IMR-90 (cell line): ENCODE measurements at regions not wholly inside any gene's neighbourhood (a gene's known extent, or its start where the extent isn't known, plus 50 kb on each side); places are given as distances from the start of the nearest gene placed in this dataset.

Source experiments
- ATAC-seq: fragments of 200-7000 bp; cut with Tn5 transposase; 2 replicates; pipeline ENCODE4 v1.9.1; 2020; ENCODE audit warnings: low read depth, mild to moderate bottlenecking, moderate library complexity
- BruUV-seq: library from RNA; stranded (reverse); fragments of 400-500 nt; replicated peaks from 2 replicates; lab custom pipeline; 2021; lab: Mats Ljungman, UMichigan
- CTCF ChIA-PET: fragments of 300-600 bp; formaldehyde crosslinking; extraction: SDS; loops from one replicate; lab custom pipeline; 2021; ENCODE audit warnings: antibody characterized with exemption; lab: Yijun Ruan, JAX
- POLR2A ChIA-PET: fragments of 300-600 bp; sonication (Branson Sonifier 250); formaldehyde crosslinking; loops from one replicate; lab custom pipeline; 2022; ENCODE audit warnings: antibody characterized with exemption; ENCODE audit not compliant: unreplicated experiment; lab: Charles Lee
- DNase-seq: peaks from one replicate; pipeline ENCODE4 v3.0.0; 2013
- H2AFZ ChIP-seq: replicated peaks from 2 replicates; pipeline ENCODE3; 2013; ENCODE audit warnings: low read length, mild to moderate bottlenecking; ENCODE audit not compliant: poor library complexity
- H2AK5ac ChIP-seq: 2 replicates; pipeline ENCODE4 v1.6.1; 2013; ENCODE audit warnings: low read depth, low read length, inconsistent platforms
- H2AK9ac ChIP-seq: replicated peaks from 2 replicates; pipeline ENCODE3; 2013; ENCODE audit warnings: mild to moderate bottlenecking, low read depth, low read length, moderate library complexity; ENCODE audit not compliant: poor library complexity
- H2BK120ac ChIP-seq: 2 replicates; pipeline ENCODE4 v1.6.1; 2013; ENCODE audit warnings: low read depth, low read length, inconsistent platforms
- H2BK15ac ChIP-seq: 3 replicates; pipeline ENCODE4 v1.6.1; 2013; ENCODE audit warnings: low read depth, low read length, inconsistent platforms
- H2BK20ac ChIP-seq: 2 replicates; pipeline ENCODE4 v1.6.1; 2013; ENCODE audit warnings: low read depth, mild to moderate bottlenecking, inconsistent platforms, low read length, moderate library complexity
- H2BK5ac ChIP-seq: 2 replicates; pipeline ENCODE4 v1.6.1; 2013; ENCODE audit warnings: mild to moderate bottlenecking, low read depth, low read length, inconsistent platforms; ENCODE audit not compliant: poor library complexity, severe bottlenecking
- H3K14ac ChIP-seq: replicated peaks from 2 replicates; pipeline ENCODE4 v1.6.1; 2013; ENCODE audit warnings: low read depth, low read length, inconsistent platforms
- H3K18ac ChIP-seq: 2 replicates; pipeline ENCODE4 v1.6.1; 2013; ENCODE audit warnings: low read depth, low read length, control low read depth
- H3K23ac ChIP-seq: 2 replicates; pipeline ENCODE4 v1.6.1; 2013; ENCODE audit warnings: low read depth, low read length, inconsistent platforms
- H3K27ac ChIP-seq: 2 replicates; pipeline ENCODE4 v1.5.1; 2013; ENCODE audit warnings: mild to moderate bottlenecking, control low read depth, low read length; ENCODE audit not compliant: insufficient read depth
- H3K27me3 ChIP-seq: 2 replicates; pipeline ENCODE4 v1.6.1; 2013; ENCODE audit warnings: low read length; ENCODE audit not compliant: control insufficient read depth, insufficient read depth
- H3K36me3 ChIP-seq: 2 replicates; pipeline ENCODE4 v1.6.1; 2013; ENCODE audit warnings: low read length, mixed read lengths; ENCODE audit not compliant: control insufficient read depth, insufficient read depth
- H3K4ac ChIP-seq: 2 replicates; pipeline ENCODE4 v1.6.1; 2013; ENCODE audit warnings: low read depth, low read length, inconsistent platforms
- H3K4me1 ChIP-seq: 2 replicates; pipeline ENCODE4 v1.6.1; 2013; ENCODE audit warnings: low read length, mixed read lengths; ENCODE audit not compliant: control insufficient read depth, insufficient read depth
- H3K4me2 ChIP-seq: 2 replicates; pipeline ENCODE4 v1.6.1; 2013; ENCODE audit warnings: low read depth, mild to moderate bottlenecking, control low read depth, low read length, moderate library complexity
- H3K4me3 ChIP-seq: 2 replicates; pipeline ENCODE4 v1.5.1; 2013; ENCODE audit warnings: low read depth, mild to moderate bottlenecking, control low read depth, low read length, moderate library complexity; ENCODE audit not compliant: insufficient read depth
- H3K56ac ChIP-seq: 2 replicates; pipeline ENCODE4 v1.6.1; 2013; ENCODE audit warnings: low read length, inconsistent platforms; ENCODE audit not compliant: insufficient read depth; ENCODE audit errors: extremely low read depth
- H3K79me1 ChIP-seq, 2 experiments: 2 replicates each; pipeline ENCODE4 v1.6.1; 2013; ENCODE audit warnings: low read length in 2 of 2, inconsistent platforms in 1 of 2, low read depth in 1 of 2
- H3K9ac ChIP-seq: 2 replicates; pipeline ENCODE4 v1.6.1; 2013; ENCODE audit warnings: low read depth, low read length, control low read depth
- H3K9me1 ChIP-seq: 2 replicates; pipeline ENCODE4 v1.6.1; 2013; ENCODE audit warnings: low read length, inconsistent platforms; ENCODE audit not compliant: insufficient read depth
- H3K9me3 ChIP-seq: 2 replicates; pipeline ENCODE4 v1.6.1; 2013; ENCODE audit warnings: low read length; ENCODE audit not compliant: control insufficient read depth, insufficient read depth
- H4K20me1 ChIP-seq: 2 replicates; pipeline ENCODE4 v1.6.1; 2013; ENCODE audit warnings: low read length, inconsistent platforms; ENCODE audit not compliant: insufficient read depth
- H4K5ac ChIP-seq: 2 replicates; pipeline ENCODE4 v1.6.1; 2013; ENCODE audit warnings: mild to moderate bottlenecking, low read depth, low read length, control low read depth
- H4K8ac ChIP-seq, 2 experiments: 2 replicates each; pipeline ENCODE4 v1.6.1; 2013; ENCODE audit warnings: low read depth in 2 of 2, low read length in 2 of 2, control low read depth in 1 of 2, inconsistent platforms in 1 of 2
- H4K91ac ChIP-seq: 2 replicates; pipeline ENCODE4 v1.6.1; 2013; ENCODE audit warnings: low read depth, low read length, inconsistent platforms; ENCODE audit not compliant: insufficient read depth
- BHLHE40 ChIP-seq: fragments of 150-350 bp; IDR thresholded peaks from 2 replicates; pipeline ENCODE4 v1.6.1; 2016; ENCODE audit warnings: mild to moderate bottlenecking, low read depth, low read length
- CEBPB ChIP-seq: IDR thresholded peaks from 2 replicates; pipeline ENCODE4 v1.6.1; 2012; ENCODE audit warnings: low read depth, low read length, improper control_type of control experiment
- CHD1 ChIP-seq: IDR thresholded peaks from 2 replicates; pipeline ENCODE4 v1.6.1; 2012; ENCODE audit warnings: low read depth, low read length, improper control_type of control experiment
- FOS ChIP-seq: fragments of 150-350 bp; IDR thresholded peaks from 2 replicates; pipeline ENCODE4 v1.6.1; 2016; ENCODE audit warnings: low read depth, low read length
- MAFK ChIP-seq: IDR thresholded peaks from 2 replicates; pipeline ENCODE4 v1.6.1; 2012; ENCODE audit warnings: low read depth, low read length, improper control_type of control experiment
- MAZ ChIP-seq: IDR thresholded peaks from 2 replicates; pipeline ENCODE4 v1.6.1; 2012; ENCODE audit warnings: low read depth, mild to moderate bottlenecking, low read length, improper control_type of control experiment, moderate library complexity, borderline replicate concordance
- MXI1 ChIP-seq: IDR thresholded peaks from 2 replicates; pipeline ENCODE4 v1.6.1; 2012; ENCODE audit warnings: low read depth, mild to moderate bottlenecking, low read length, moderate library complexity, borderline replicate concordance
- NFE2L2 ChIP-seq: fragments of 150-350 bp; IDR thresholded peaks from 2 replicates; pipeline ENCODE4 v1.6.1; 2016; ENCODE audit warnings: low read depth, mild to moderate bottlenecking, low read length
- POLR2A ChIP-seq: IDR thresholded peaks from 2 replicates; pipeline ENCODE4 v1.6.1; 2012; ENCODE audit warnings: mild to moderate bottlenecking, low read depth, low read length
- RAD21 ChIP-seq: IDR thresholded peaks from 2 replicates; pipeline ENCODE4 v1.6.1; 2012; ENCODE audit warnings: low read length, improper control_type of control experiment
- RCOR1 ChIP-seq: IDR thresholded peaks from 2 replicates; pipeline ENCODE4 v1.6.1; 2012; ENCODE audit warnings: mild to moderate bottlenecking, low read length, improper control_type of control experiment; ENCODE audit not compliant: insufficient replicate concordance
- RFX5 ChIP-seq: IDR thresholded peaks from 2 replicates; pipeline ENCODE4 v1.8.0; 2012; ENCODE audit warnings: low read depth, mild to moderate bottlenecking, low read length, moderate library complexity
- SMC3 ChIP-seq: fragments of 150-350 bp; IDR thresholded peaks from 2 replicates; pipeline ENCODE4 v1.6.1; 2016; ENCODE audit warnings: low read depth, mild to moderate bottlenecking, antibody characterized with exemption, low read length, moderate library complexity
- WGBS, 2 experiments: methylation state at CpG; one replicate each; pipeline versions ENCODE4 v1.1.5 to v1.1.7; 2013; ENCODE audit warnings: missing lambda C conversion rate in 2 of 2; ENCODE audit not compliant: insufficient read length in 1 of 2; ENCODE audit errors: extremely low coverage in 2 of 2; 5-methylcytosine and 5-hydroxymethylcytosine counted together
- dilution Hi-C: fragments of 300-500 bp; cut with HindIII; formaldehyde crosslinking; loops from one replicate; pipeline ENCODE4 v1.14.3; 2018; ENCODE audit warnings: low sequenced_read_pairs; ENCODE audit not compliant: unreplicated experiment
- in situ Hi-C: fragments of 300-500 bp; cut with MboI; formaldehyde crosslinking; loops from 3 replicates; pipeline ENCODE4 v1.14.3; 2019; ENCODE audit warnings: low sequenced_read_pairs, inconsistent platforms, mixed read lengths
- intact Hi-C: fragments of 100-400 bp; cut with micrococcal nuclease; formaldehyde crosslinking; loops from 2 replicates; pipeline ENCODE4 v1.10.0; 2022
- TF ChIP-seq, protein P1 (sequence below): conservative IDR thresholded peaks from 2 replicates; pipeline ENCODE4 v1.5.1; 2012; ENCODE audit warnings: mild to moderate bottlenecking, low read depth, low read length, improper control_type of control experiment
- TF ChIP-seq, protein P2 (sequence below): fragments of 150-350 bp; IDR thresholded peaks from 2 replicates; pipeline ENCODE4 v1.6.1; 2017; ENCODE audit warnings: mild to moderate bottlenecking, antibody characterized with exemption, low read length, low read depth
- TF ChIP-seq, protein P3 (sequence below): fragments of 150-350 bp; IDR thresholded peaks from 2 replicates; pipeline ENCODE4 v1.6.1; 2016; ENCODE audit warnings: low read depth, mild to moderate bottlenecking, low read length, moderate library complexity, borderline replicate concordance

DNA sequence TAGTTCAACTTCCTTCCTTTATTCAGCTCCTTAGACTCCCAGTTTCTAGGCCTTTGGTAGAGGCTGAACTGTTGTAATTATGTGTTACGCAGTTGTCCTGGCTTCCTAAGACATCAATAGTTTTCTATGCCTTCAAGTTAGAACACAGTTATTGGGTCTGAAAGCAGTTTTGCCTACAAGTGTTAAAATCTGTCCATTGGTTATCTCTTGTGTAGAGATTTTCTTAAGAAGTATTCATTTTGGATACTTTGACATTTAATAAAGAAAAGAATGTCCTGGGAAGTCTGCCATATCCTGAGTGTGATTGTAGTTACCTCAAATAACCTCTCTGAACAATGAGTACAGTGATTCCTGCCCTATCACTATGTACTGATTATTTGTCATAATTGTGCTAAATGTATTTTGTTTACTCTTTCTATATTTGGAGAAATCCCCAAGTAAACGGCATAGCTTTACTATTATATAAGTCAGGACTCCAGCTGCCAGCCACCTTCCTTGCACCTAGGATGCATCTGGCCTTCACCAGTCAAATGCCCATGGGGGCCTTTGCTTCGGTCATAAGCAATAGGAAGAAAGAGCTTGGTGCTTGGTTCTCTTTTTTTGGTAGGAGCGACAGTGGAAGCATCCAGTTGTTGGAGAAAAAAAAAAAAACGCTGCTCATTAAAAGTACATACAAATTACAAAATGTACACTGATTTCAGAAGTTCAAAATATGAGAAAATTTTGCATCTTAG lies 449.5 kb upstream of the PKDCC start:
- Histone ChIP-seq H3K18ac (no peak overlapping the region), H4K8ac (no peak overlapping the region), H2BK20ac (no peak overlapping the region), H4K5ac (no peak overlapping the region), H2AK9ac (no peak overlapping the region), H3K27ac (no peak overlapping the region), H3K56ac (no peak overlapping the region), H4K20me1 (no peaks in the 10 kb centered on the region), H3K9me1 (no peaks in the 10 kb centered on the region), H2AFZ (no peak overlapping the region), H3K9me3 (no peaks in the 10 kb centered on the region), H2BK15ac (no peak overlapping the region), H3K4me1 (no peaks in the 10 kb centered on the region), H3K9ac (no peak overlapping the region), H3K14ac (no peak overlapping the region), H3K36me3 (no peaks in the 10 kb centered on the region), H2AK5ac (no peak overlapping the region), H3K4ac (no peak overlapping the region), H4K91ac (no peak overlapping the region), H2BK5ac (no peak overlapping the region), H2BK120ac (no peak overlapping the region), H3K23ac (no peak overlapping the region), H3K27me3 (no peaks in the 10 kb centered on the region), H3K79me1 (no peaks in the 10 kb centered on the region), H3K4me3 (no peak overlapping the region), H3K4me2 (no peak overlapping the region)
- intact Hi-C loops (no loop called here), dilution Hi-C loops (no loop called here), in situ Hi-C loops (no loop called here)
- no TSS peak for BruUV-seq
- CTCF ChIA-PET: interaction anchor here (1.0 kb wide), 1 partner anchor 40 kb away, joined by 3 read pairs; no protein-coding TSS in a partner anchor
- ATAC-seq (no peak), DNase-seq (no peak)
- POLR2A ChIA-PET: no interaction called here
- WGBS, 2 experiments: no CpG with 5 or more reads among the region's 5 CpGs
- TF ChIP-seq RCOR1 (no peak), MAZ (no peak), NFE2L2 (no peak), CHD1 (no peak), MAFK (no peak), MXI1 (no peak), CEBPB (no peak), SMC3 (no peak), FOS (no peak), RFX5 (no peak), BHLHE40 (no peak), RAD21 (no peak), POLR2A (no peak)
- TF ChIP-seq, protein P1, sequence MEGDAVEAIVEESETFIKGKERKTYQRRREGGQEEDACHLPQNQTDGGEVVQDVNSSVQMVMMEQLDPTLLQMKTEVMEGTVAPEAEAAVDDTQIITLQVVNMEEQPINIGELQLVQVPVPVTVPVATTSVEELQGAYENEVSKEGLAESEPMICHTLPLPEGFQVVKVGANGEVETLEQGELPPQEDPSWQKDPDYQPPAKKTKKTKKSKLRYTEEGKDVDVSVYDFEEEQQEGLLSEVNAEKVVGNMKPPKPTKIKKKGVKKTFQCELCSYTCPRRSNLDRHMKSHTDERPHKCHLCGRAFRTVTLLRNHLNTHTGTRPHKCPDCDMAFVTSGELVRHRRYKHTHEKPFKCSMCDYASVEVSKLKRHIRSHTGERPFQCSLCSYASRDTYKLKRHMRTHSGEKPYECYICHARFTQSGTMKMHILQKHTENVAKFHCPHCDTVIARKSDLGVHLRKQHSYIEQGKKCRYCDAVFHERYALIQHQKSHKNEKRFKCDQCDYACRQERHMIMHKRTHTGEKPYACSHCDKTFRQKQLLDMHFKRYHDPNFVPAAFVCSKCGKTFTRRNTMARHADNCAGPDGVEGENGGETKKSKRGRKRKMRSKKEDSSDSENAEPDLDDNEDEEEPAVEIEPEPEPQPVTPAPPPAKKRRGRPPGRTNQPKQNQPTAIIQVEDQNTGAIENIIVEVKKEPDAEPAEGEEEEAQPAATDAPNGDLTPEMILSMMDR: no peak
- TF ChIP-seq, protein P2, sequence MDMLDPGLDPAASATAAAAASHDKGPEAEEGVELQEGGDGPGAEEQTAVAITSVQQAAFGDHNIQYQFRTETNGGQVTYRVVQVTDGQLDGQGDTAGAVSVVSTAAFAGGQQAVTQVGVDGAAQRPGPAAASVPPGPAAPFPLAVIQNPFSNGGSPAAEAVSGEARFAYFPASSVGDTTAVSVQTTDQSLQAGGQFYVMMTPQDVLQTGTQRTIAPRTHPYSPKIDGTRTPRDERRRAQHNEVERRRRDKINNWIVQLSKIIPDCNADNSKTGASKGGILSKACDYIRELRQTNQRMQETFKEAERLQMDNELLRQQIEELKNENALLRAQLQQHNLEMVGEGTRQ: no peak
- TF ChIP-seq, protein P3, sequence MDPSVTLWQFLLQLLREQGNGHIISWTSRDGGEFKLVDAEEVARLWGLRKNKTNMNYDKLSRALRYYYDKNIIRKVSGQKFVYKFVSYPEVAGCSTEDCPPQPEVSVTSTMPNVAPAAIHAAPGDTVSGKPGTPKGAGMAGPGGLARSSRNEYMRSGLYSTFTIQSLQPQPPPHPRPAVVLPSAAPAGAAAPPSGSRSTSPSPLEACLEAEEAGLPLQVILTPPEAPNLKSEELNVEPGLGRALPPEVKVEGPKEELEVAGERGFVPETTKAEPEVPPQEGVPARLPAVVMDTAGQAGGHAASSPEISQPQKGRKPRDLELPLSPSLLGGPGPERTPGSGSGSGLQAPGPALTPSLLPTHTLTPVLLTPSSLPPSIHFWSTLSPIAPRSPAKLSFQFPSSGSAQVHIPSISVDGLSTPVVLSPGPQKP: no peak
